D721Med (cell line): ENCODE measurements at regions not wholly inside any gene's neighbourhood (a gene's known extent, or its start where the extent isn't known, plus 50 kb on each side); places are given as distances from the start of the nearest gene placed in this dataset.
"Not testable (repeated sequence)": the region's sequence is repeated elsewhere in the genome, so short reads cannot be mapped to it uniquely, and the experiment has no call there.

ENCODE experiments used
- DNase-seq: peaks from one replicate; pipeline ENCODE4 v3.0.0; 2011; ENCODE audit warnings: low spot score; ENCODE audit not compliant: insufficient read length
- FAIRE-seq: peaks from 2 replicates; lab custom pipeline; 2011; peaks lifted over from hg19 to GRCh38; lab: Jason Lieb, UNC
- TF ChIP-seq, protein P1 (sequence below): IDR thresholded peaks from 2 replicates; pipeline ENCODE4 v1.5.1; 2012; ENCODE audit warnings: mild to moderate bottlenecking, control low read depth; ENCODE audit not compliant: insufficient read depth; ENCODE audit errors: missing control alignments

DNA sequence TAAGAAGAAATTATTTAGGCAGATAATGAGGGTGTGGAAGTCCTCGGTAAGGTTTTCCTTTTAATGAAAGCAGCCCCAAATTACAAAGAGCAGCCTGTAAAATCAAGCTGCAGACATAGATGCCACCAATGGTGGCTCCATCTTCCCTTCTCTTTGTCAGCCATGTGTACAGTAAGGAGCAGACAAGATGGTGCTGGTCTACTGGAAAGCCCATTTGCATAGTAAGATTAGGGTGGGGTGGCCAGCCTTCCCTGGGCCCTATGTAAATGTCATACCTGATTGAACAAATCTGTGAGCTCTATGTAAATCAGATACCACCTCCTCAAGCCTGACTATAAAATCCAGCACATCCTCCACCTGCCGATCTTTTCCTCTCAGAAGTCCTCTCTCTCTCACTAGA is 154.4 kb upstream of the SERTAD2 start:
- FAIRE-seq: no peak
- TF ChIP-seq, protein P1, sequence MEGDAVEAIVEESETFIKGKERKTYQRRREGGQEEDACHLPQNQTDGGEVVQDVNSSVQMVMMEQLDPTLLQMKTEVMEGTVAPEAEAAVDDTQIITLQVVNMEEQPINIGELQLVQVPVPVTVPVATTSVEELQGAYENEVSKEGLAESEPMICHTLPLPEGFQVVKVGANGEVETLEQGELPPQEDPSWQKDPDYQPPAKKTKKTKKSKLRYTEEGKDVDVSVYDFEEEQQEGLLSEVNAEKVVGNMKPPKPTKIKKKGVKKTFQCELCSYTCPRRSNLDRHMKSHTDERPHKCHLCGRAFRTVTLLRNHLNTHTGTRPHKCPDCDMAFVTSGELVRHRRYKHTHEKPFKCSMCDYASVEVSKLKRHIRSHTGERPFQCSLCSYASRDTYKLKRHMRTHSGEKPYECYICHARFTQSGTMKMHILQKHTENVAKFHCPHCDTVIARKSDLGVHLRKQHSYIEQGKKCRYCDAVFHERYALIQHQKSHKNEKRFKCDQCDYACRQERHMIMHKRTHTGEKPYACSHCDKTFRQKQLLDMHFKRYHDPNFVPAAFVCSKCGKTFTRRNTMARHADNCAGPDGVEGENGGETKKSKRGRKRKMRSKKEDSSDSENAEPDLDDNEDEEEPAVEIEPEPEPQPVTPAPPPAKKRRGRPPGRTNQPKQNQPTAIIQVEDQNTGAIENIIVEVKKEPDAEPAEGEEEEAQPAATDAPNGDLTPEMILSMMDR: no peak
- DNase-seq: no peak

DNA sequence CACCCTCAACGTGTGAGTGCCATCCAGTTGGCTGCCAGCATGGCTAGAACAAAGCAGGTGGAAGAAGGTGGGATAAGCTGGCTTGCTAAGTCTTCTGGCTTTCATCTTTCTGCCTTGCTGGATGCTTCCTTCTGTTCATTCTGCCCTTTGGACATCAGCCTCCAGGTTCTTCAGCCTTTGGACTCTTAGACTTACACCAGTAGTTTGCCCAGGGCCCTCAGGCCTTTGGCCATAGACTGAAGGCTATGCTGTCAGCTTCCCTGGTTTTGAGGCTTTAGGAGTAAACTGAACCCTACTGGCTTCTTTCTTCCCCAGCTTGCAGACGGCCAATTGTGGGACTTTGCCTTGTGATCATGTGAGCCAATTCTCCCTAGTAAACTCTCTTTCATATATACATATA is 155.0 kb upstream of the SERTAD2 start:
- TF ChIP-seq, protein P1: no peak
- FAIRE-seq (no peak), DNase-seq (no peak)

DNA sequence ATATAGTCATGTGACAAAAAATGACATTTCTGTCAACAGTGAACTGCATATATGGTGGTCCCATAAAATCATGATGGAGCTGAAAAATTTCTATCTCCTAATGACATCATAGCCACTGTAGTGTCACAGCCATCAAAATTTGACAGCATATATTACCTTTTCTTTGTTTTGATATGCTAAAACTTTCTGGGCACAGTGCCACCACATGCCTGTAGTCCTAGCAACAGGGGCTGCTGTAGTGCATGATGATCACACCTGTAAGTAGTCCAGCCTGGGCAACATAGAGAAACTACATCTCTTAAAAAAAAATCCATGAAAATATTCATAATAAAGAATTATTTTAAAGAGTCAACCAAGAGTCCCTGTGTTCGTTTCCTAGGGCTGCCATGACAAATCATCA is 155.5 kb upstream of the SERTAD2 start:
- TF ChIP-seq, protein P1: no peak
- DNase-seq: no peak
- no peak for FAIRE-seq

DNA sequence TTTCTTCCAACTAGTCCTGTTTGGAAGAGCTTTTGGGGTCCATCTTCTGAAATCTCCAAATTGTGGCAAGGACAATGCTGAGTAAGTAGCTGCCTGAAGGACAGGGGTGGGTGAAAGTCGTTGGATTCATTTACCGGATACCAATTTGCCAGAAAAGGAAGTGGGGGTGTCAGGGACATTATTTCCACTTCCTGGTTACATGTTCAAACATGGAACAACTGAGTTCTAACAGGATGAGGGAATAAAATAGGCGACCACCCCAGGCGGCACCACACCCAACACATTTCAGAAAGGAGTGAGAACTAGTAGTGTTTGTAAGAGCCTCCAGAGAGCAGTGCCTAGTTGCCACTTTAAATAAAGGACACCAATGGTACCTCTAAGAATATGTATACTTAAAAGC is 158.6 kb upstream of the SERTAD2 start:
- DNase-seq: no peak
- no peak for FAIRE-seq
- TF ChIP-seq, protein P1: no peak

DNA sequence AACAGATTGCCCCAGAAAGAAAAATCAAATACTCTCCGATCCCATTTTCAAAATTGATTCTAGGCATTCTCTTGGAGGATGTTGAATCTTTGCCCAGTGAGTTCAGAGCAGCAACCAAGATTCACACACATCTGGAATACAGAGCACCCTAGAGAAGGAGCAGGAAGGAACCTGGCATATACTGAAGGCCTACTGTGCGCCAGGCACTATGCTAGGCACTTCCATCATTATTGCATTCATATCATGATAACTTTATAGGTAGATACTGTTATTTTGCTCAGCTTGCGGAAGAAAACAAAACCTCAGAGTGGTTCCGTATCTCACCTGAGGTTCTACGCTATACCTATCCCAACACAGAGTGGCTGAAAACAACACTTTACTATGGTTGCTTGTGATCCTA is 160.3 kb upstream of the SERTAD2 start:
- TF ChIP-seq, protein P1: no peak
- DNase-seq (no peak), FAIRE-seq (no peak)

DNA sequence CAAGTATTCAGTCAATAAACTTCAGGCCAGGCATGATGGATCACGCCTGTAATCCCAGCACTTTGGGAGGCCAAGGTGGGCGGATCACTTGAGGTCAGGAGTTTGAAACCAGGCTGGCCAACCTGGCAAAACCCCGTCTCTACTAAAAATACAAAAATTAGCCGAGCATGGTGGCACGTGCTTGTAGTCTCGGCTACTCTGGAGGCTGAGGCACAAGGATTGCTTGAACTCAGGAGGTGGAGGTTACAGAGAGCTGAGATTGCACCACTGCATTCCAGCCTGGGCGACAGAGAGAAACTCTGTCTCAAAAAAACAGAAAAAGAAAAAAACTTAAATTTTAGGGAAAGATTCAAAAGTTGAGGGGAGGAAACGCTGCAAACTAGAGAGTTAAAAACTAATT is 162.8 kb upstream of the SERTAD2 start:
- FAIRE-seq, DNase-seq: not testable (repeated sequence)

GRCh38 chr2:64817453-64817852 is 163.7 kb upstream of the SERTAD2 start:
- no peak for FAIRE-seq
- TF ChIP-seq, protein P1: no peak
- DNase-seq: no peak

DNA sequence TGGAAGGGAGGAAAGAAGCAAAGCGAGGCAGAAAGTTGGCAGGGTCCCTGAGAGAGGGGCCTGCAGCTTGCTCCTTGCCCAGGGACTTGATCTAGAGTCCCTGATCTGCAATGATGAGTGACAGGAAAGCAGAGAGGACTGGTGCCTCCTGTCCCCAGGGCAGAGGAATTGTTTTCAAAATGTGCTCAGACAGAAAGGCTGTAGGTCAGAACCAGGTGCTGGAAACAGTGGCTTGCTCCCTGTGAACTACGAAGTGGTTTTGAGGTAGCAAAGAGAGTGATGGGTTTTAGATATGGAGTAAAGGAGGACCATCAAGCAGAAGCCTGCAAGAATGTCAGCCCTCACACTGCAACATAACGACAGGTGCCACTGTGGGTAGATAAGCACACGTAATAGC is 164.9 kb upstream of the SERTAD2 start:
- no peak for FAIRE-seq
- TF ChIP-seq, protein P1: no peak
- no peak for DNase-seq
